GM23338 (cell line): ENCODE measurements at regions not wholly inside any gene's neighbourhood (a gene's known extent, or its start where the extent isn't known, plus 50 kb on each side); places are given as distances from the start of the nearest gene placed in this dataset.

ENCODE experiments used
- CREB1 ChIP-seq: fragments of 250-450 bp; sonication (Bioruptor Pico); IDR thresholded peaks from 2 replicates; pipeline ENCODE4 v1.5.0; 2020; ENCODE audit warnings: low read depth, mild to moderate bottlenecking, moderate library complexity
- CTCF ChIP-seq, 2 experiments: fragments of 200-600 bp in 1 of 2; sonication (generic) in 1 of 2; conservative IDR thresholded peaks; 2 replicates each; pipeline versions ENCODE4 v1.5.1 to v1.6.1; 2016 to 2017; ENCODE audit warnings: antibody characterized with exemption in 2 of 2, low read depth in 2 of 2, mild to moderate bottlenecking in 2 of 2, moderate library complexity in 1 of 2
- EZH2 ChIP-seq: fragments of 200-600 bp; sonication (generic); IDR thresholded peaks from one replicate; pipeline ENCODE4 v1.8.0; 2017; ENCODE audit warnings: antibody characterized with exemption, mild to moderate bottlenecking, low read depth; ENCODE audit not compliant: unreplicated experiment
- EZH2phosphoT487 ChIP-seq: fragments of 200-600 bp; sonication (generic); IDR thresholded peaks from one replicate; pipeline ENCODE4 v1.8.1; 2018; ENCODE audit warnings: antibody characterized with exemption; ENCODE audit not compliant: unreplicated experiment
- JUNB ChIP-seq: IDR thresholded peaks from one replicate; pipeline ENCODE4 v1.6.1; 2016; ENCODE audit warnings: antibody characterized with exemption; ENCODE audit not compliant: unreplicated experiment
- POLR2AphosphoS5 ChIP-seq: IDR thresholded peaks from 2 replicates; pipeline ENCODE4 v1.6.1; 2016; ENCODE audit warnings: antibody characterized with exemption, low read depth
- REST ChIP-seq: IDR thresholded peaks from one replicate; pipeline ENCODE4 v1.6.1; 2018; ENCODE audit warnings: antibody characterized with exemption; ENCODE audit not compliant: unreplicated experiment
- STAT1 ChIP-seq: IDR thresholded peaks from one replicate; pipeline ENCODE4 v1.6.1; 2016; ENCODE audit warnings: antibody characterized with exemption; ENCODE audit not compliant: unreplicated experiment
- ZNF331 ChIP-seq: fragments of 250-450 bp; sonication (Bioruptor Pico); IDR thresholded peaks from 2 replicates; pipeline ENCODE4 v1.5.0; 2020; ENCODE audit warnings: low read depth, mild to moderate bottlenecking, moderate library complexity
- ZNF462 ChIP-seq: fragments of 250-450 bp; sonication (Bioruptor Pico); IDR thresholded peaks from 2 replicates; pipeline ENCODE4 v1.5.0; 2020; ENCODE audit warnings: mild to moderate bottlenecking, moderate library complexity

GRCh38 chr3:178485756-178486155 is 50.5 kb upstream of the KCNMB2 start:
- TF ChIP-seq CTCF (conservative IDR thresholded peaks at IDR 0.05; ENCODE audit: low read depth in 2 of 2), result no peak
- no peak for TF ChIP-seq EZH2
- TF ChIP-seq JUNB, result no peak
- TF ChIP-seq REST, result no peak
- TF ChIP-seq EZH2phosphoT487, result no peak
- no peak for TF ChIP-seq CREB1
- no peak for TF ChIP-seq STAT1
- no peak for TF ChIP-seq ZNF331 (CRISPR knock-in tag)
- TF ChIP-seq POLR2AphosphoS5, result no peak
- no peak for TF ChIP-seq ZNF462 (CRISPR knock-in tag)
